ENCODE measurements at regions not wholly inside any gene's neighbourhood (a gene's known extent, or its start where the extent isn't known, plus 50 kb on each side); places are given as distances from the start of the nearest gene placed in this dataset.

GRCh38 chr9:15018096-15018637 is 107.9 kb upstream of the FREM1 start (continued):
- no peak for TF ChIP-seq CTCF (conservative IDR thresholded peaks at IDR 0.05; ENCODE audit: low read depth in 2 of 2)
- no peak for TF ChIP-seq STAT1 (IDR thresholded peaks at IDR 0.05; ENCODE audit: unreplicated experiment)
- TF ChIP-seq NANOG (IDR thresholded peaks at IDR 0.05; ENCODE audit: borderline replicate concordance) = no peak

GRCh38 chr9:15010581-15010980 is 100.4 kb upstream of the FREM1 start:
- no peaks in the 10 kb centered on the region for H3K9me3 Mint-ChIP-seq
- ATAC-seq (no peak), DNase-seq (ENCODE audit: low spot score) (no peak)
- H2AFZ ChIP-seq = no peak overlapping the region
- no peaks in the 10 kb centered on the region for H3K36me3 Mint-ChIP-seq (ENCODE audit: low read depth)
- no peak overlapping the region for H3K4me3 Mint-ChIP-seq
- no peaks in the 10 kb centered on the region for H3K27me3 Mint-ChIP-seq (ENCODE audit: insufficient read depth, low read depth, poor library complexity)
- H3K4me2 ChIP-seq = no peak overlapping the region
- no peak overlapping the region for H3K4me3 ChIP-seq
- H3K4me1 ChIP-seq (ENCODE audit: insufficient read depth) = no peaks in the 10 kb centered on the region
- no peaks in the 10 kb centered on the region for H3K79me2 ChIP-seq (replicated peaks; ENCODE audit: insufficient read depth)
- no peaks in the 10 kb centered on the region for H3K36me3 ChIP-seq (ENCODE audit: insufficient read depth)
- H3K4me1 Mint-ChIP-seq = no peaks in the 10 kb centered on the region
- H3K27ac Mint-ChIP-seq = no peak overlapping the region
- no peak overlapping the region for H3K27ac ChIP-seq (ENCODE audit: low read depth)
- H3F3A ChIP-seq (replicated peaks; ENCODE audit: low read depth) = no peaks in the 10 kb centered on the region
- no peak for TF ChIP-seq EZH2phosphoT487 (IDR thresholded peaks at IDR 0.05; ENCODE audit: unreplicated experiment)
- TF ChIP-seq ETS1 (IDR thresholded peaks at IDR 0.05) = no peak
- TF ChIP-seq CTCF (conservative IDR thresholded peaks at IDR 0.05; ENCODE audit: low read depth in 2 of 2) = no peak
- no peaks in the 10 kb centered on the region for H3K9me2 ChIP-seq (ENCODE audit: insufficient read depth)
- H3K27me3 ChIP-seq (ENCODE audit: insufficient read depth) = no peaks in the 10 kb centered on the region
- no peaks in the 10 kb centered on the region for H4K20me1 ChIP-seq (replicated peaks; ENCODE audit: insufficient read depth)

GRCh38 chr9:15007698-15008097 is 97.5 kb upstream of the FREM1 start:
- Histone ChIP-seq H3K27ac (ENCODE audit: low read depth) (no peak overlapping the region), H3K27me3 (ENCODE audit: insufficient read depth) (no peaks in the 10 kb centered on the region), H4K20me1 (replicated peaks; ENCODE audit: insufficient read depth) (no peaks in the 10 kb centered on the region), H2AFZ (no peak overlapping the region), H3F3A (replicated peaks; ENCODE audit: low read depth) (no peaks in the 10 kb centered on the region), H3K9me2 (ENCODE audit: insufficient read depth) (no peaks in the 10 kb centered on the region), H3K4me1 (ENCODE audit: insufficient read depth) (no peaks in the 10 kb centered on the region), H3K4me2 (no peak overlapping the region), H3K79me2 (replicated peaks; ENCODE audit: insufficient read depth) (no peaks in the 10 kb centered on the region), H3K36me3 (ENCODE audit: insufficient read depth) (no peaks in the 10 kb centered on the region), H3K4me3 (no peak overlapping the region)
- Mint-ChIP-seq H3K27ac (no peak overlapping the region; the same call in 1 of the 2 replicates), H3K9me3 (no peaks in the 10 kb centered on the region), H3K4me1 (no peaks in the 10 kb centered on the region), H3K27me3 (ENCODE audit: insufficient read depth, low read depth, poor library complexity) (no peaks in the 10 kb centered on the region), H3K36me3 (ENCODE audit: low read depth) (no peaks in the 10 kb centered on the region), H3K4me3 (no peak overlapping the region)
- no peak for ATAC-seq
- no peak for DNase-seq (ENCODE audit: low spot score)
- TF ChIP-seq ETS1 (IDR thresholded peaks at IDR 0.05) (no peak), ZNF462 (CRISPR knock-in tag; IDR thresholded peaks at IDR 0.05) (no peak), EZH2 (IDR thresholded peaks at IDR 0.05; ENCODE audit: low read depth, unreplicated experiment) (no peak)

All from GM23338 (cell line).